ENCODE measurements at regions not wholly inside any gene's neighbourhood (a gene's known extent, or its start where the extent isn't known, plus 50 kb on each side); places are given as distances from the start of the nearest gene placed in this dataset.
"Not testable (repeated sequence)": the region's sequence is repeated elsewhere in the genome, so short reads cannot be mapped to it uniquely, and the experiment has no call there.

GRCh38 chr1:30101016-30101415, 622.4 kb downstream of the MATN1 start:
- DNase-seq (ENCODE audit: low spot score), result no peak

- no peak for DNase-seq (ENCODE audit: low spot score)
Observed at GRCh38 chr1:30100524-30100862, 622.9 kb downstream of the MATN1 start.

- no peak for DNase-seq (ENCODE audit: low spot score)
Observed at GRCh38 chr1:30099587-30100523, 623.5 kb downstream of the MATN1 start.

- DNase-seq (ENCODE audit: low spot score), result not testable (repeated sequence)
Observed at GRCh38 chr1:30097851-30098250, 625.5 kb downstream of the MATN1 start.

GRCh38 chr1:30095451-30096025, 627.8 kb downstream of the MATN1 start:
- no peak for DNase-seq (ENCODE audit: low spot score)

GRCh38 chr1:30095051-30095450, 628.3 kb downstream of the MATN1 start:
- no peak for DNase-seq (ENCODE audit: low spot score)

- no peak for DNase-seq (ENCODE audit: low spot score)
Observed at GRCh38 chr1:30092051-30092858, 631.1 kb downstream of the MATN1 start.

GRCh38 chr1:30090162-30090820, 633.1 kb downstream of the MATN1 start:
- DNase-seq (ENCODE audit: low spot score), result no peak

GRCh38 chr1:30089024-30089430, 634.4 kb downstream of the MATN1 start:
- peak; percentile 17 for DNase-seq (ENCODE audit: low spot score)

GRCh38 chr1:30088594-30088993, 634.8 kb downstream of the MATN1 start:
- no peak for DNase-seq (ENCODE audit: low spot score)

GRCh38 chr1:30087465-30087864, 635.9 kb downstream of the MATN1 start:
- DNase-seq (ENCODE audit: low spot score), result no peak

GRCh38 chr1:30085811-30086770, 637.3 kb downstream of the MATN1 start:
- DNase-seq (ENCODE audit: low spot score), result peak; percentile 10

GRCh38 chr1:30084909-30085571, 638.3 kb downstream of the MATN1 start:
- no peak for DNase-seq (ENCODE audit: low spot score)

GRCh38 chr1:30083800-30084464, 639.5 kb downstream of the MATN1 start:
- no peak for DNase-seq (ENCODE audit: low spot score)

- DNase-seq (ENCODE audit: low spot score), result no peak
Observed at GRCh38 chr1:30081379-30082102, 641.8 kb downstream of the MATN1 start.

- not testable (repeated sequence) for DNase-seq (ENCODE audit: low spot score)
Observed at GRCh38 chr1:30075916-30076315, 647.5 kb downstream of the MATN1 start.

- DNase-seq (ENCODE audit: low spot score), result no peak
Observed at GRCh38 chr1:30068787-30069472, 654.5 kb downstream of the MATN1 start.

GRCh38 chr1:30064547-30064946, 658.8 kb downstream of the MATN1 start:
- no peak for DNase-seq (ENCODE audit: low spot score)

Measured in SK-N-DZ (cell line).